Mammary epithelial cell (primary cell): ENCODE measurements at regions not wholly inside any gene's neighbourhood (a gene's known extent, or its start where the extent isn't known, plus 50 kb on each side); places are given as distances from the start of the nearest gene placed in this dataset.

Source experiments
- CTCF ChIP-seq, 2 donors: IDR thresholded peaks in 1 of 2; conservative IDR thresholded peaks in 1 of 2; 2 replicates each; pipeline ENCODE4 v1.5.1; 2011 to 2012; ENCODE audit warnings: inconsistent platforms in 2 of 2, low read length in 2 of 2, mild to moderate bottlenecking in 2 of 2, control low read depth in 1 of 2, low read depth in 1 of 2; ENCODE audit not compliant: insufficient read depth in 1 of 2; ENCODE audit errors: extremely low read depth in 1 of 2
- EZH2 ChIP-seq: IDR thresholded peaks from 2 replicates; pipeline ENCODE4 v1.6.1; 2012; ENCODE audit warnings: low read length, inconsistent platforms, borderline replicate concordance

- no peak for TF ChIP-seq CTCF (conservative IDR thresholded peaks at IDR 0.05 in 1 of 2, IDR thresholded peaks at IDR 0.05 in 1 of 2; ENCODE audit: extremely low read depth in 1 of 2, insufficient read depth in 1 of 2, low read depth in 1 of 2, low read length in 2 of 2)
- no peak for TF ChIP-seq EZH2
Measured at GRCh38 chr20:55333798-55334197, 671.5 kb downstream of the CBLN4 start.
